ENCODE measurements at regions not wholly inside any gene's neighbourhood (a gene's known extent, or its start where the extent isn't known, plus 50 kb on each side); places are given as distances from the start of the nearest gene placed in this dataset.
"Not testable (repeated sequence)": the region's sequence is repeated elsewhere in the genome, so short reads cannot be mapped to it uniquely, and the experiment has no call there.

DNA sequence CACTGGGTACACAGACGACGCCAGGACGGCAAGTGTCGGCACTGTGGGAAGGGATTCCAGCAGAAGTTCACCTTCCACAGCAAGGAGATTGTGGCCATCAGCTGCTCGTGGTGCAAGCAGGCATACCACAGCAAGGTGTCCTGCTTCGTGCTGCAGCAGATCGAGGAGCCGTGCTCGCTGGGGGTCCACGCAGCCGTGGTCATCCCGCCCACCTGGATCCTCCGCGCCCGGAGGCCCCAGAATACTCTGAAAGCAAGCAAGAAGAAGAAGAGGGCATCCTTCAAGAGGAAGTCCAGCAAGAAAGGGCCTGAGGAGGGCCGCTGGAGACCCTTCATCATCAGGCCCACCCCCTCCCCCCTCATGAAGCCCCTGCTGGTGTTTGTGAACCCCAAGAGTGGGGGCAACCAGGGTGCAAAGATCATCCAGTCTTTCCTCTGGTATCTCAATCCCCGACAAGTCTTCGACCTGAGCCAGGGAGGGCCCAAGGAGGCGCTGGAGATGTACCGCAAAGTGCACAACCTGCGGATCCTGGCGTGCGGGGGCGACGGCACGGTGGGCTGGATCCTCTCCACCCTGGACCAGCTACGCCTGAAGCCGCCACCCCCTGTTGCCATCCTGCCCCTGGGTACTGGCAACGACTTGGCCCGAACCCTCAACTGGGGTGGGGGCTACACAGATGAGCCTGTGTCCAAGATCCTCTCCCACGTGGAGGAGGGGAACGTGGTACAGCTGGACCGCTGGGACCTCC, 89.4 kb downstream of the LACC1 start:
- not testable (repeated sequence) for TF ChIP-seq EZH2 (IDR thresholded peaks at IDR 0.05; ENCODE audit: borderline replicate concordance, low read length)
- TF ChIP-seq, protein P1, sequence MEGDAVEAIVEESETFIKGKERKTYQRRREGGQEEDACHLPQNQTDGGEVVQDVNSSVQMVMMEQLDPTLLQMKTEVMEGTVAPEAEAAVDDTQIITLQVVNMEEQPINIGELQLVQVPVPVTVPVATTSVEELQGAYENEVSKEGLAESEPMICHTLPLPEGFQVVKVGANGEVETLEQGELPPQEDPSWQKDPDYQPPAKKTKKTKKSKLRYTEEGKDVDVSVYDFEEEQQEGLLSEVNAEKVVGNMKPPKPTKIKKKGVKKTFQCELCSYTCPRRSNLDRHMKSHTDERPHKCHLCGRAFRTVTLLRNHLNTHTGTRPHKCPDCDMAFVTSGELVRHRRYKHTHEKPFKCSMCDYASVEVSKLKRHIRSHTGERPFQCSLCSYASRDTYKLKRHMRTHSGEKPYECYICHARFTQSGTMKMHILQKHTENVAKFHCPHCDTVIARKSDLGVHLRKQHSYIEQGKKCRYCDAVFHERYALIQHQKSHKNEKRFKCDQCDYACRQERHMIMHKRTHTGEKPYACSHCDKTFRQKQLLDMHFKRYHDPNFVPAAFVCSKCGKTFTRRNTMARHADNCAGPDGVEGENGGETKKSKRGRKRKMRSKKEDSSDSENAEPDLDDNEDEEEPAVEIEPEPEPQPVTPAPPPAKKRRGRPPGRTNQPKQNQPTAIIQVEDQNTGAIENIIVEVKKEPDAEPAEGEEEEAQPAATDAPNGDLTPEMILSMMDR (conservative IDR thresholded peaks at IDR 0.05 in 1 of 2, IDR thresholded peaks at IDR 0.05 in 1 of 2; ENCODE audit: extremely low read depth in 1 of 2, insufficient read depth in 1 of 2, low read depth in 1 of 2, low read length in 2 of 2), result not testable (repeated sequence)

Measured in mammary epithelial cell (primary cell).